ENCODE measurements at regions not wholly inside any gene's neighbourhood (a gene's known extent, or its start where the extent isn't known, plus 50 kb on each side); places are given as distances from the start of the nearest gene placed in this dataset.

GRCh38 chr13:108360139-108360538 is 90.6 kb downstream of the TNFSF13B start:
- peak; percentile 26 for DNase-seq (ENCODE audit: low read depth)

DNA sequence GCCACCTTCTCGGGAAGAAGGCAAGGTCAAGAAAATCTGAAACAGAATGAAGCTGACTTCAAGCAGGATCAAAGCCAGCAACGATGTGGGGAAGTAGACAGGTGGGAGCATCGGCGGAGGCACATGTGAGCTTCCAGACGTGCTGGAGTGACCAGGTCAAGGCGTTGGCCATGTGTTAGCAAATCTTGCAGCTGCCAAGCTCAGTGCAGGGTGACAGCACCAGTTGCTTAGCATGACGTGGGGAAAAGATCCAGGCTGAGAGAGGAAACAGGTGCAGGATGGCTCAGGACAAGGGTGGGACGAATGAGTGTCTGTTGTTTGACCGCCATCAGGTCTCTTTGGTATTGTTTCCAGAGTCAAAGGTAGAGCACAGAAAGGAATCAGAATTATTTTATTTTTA is 92.3 kb downstream of the TNFSF13B start:
- DNase-seq (ENCODE audit: low read depth): no peak

DNA sequence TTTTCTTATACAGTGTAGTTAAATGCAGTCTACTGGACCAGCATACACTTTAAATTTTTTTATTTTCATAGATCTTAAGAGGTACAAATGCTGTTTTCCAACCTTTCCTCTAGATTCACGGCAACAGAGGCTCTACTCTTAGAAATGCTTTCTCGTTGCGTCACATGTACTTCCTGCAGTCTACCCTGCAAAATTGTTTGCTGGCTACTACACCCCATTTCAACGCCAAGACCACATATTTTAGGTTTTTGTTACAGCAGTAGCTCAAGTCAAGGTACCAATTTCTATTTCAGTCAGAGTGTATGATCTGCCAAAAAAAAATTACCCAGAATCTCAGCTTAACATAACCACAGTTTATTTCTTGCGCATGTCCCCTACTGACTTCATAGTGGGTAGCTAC is 94.1 kb downstream of the TNFSF13B start:
- no peak for DNase-seq (ENCODE audit: low read depth)

- DNase-seq (ENCODE audit: low read depth): no peak
Measured at GRCh38 chr13:108365255-108365654, 95.7 kb downstream of the TNFSF13B start.

DNA sequence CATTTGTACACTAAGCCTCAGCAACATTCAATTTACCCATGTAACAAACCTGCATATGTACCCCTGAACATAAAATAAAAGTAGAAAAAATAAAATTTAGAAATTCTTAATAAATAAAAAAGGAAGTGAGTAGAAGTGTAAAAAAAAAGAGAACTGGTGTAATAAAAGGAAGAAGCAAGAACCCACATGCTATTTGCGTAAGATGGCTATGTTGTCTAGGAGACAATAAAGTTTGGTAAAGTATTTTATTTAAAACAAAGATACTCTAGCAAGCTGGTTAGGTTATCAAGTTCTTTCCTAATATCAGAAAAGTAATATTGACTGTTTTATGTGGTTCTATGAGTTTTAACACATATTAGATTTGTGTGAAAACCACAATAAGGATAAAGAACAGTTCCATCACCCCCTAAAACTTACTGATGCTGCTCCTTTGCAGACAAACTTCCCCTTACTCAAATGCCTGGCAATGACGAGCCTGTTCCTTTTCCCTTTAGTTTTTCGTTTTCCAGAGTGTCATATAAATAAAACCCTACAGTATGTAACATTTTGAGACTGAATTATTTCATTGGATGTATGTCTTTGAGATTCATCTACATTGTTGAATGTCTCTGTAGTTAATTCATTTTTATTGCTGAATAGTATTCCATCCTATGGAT is 98.9 kb downstream of the TNFSF13B start:
- no peak for DNase-seq (ENCODE audit: low read depth)

DNA sequence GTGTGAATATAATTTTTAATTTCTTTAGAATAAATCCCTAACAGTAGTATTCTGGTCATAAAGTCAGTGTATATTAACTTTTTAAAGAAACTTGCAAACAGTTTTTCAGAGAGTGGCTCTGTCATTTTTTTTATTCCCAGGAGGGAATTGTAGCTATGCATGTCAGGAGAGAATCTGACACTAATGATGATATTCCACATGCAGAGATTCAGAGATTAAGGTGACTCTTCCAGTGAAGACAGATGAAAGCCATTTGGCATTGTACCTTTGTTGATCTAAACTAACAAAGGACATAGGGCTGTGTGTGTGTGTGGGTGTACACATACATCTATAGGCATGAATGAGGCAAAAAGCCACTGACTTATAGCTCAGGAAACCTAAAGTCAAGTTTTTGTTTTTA is 99.9 kb downstream of the TNFSF13B start:
- DNase-seq (ENCODE audit: low read depth): no peak

DNA sequence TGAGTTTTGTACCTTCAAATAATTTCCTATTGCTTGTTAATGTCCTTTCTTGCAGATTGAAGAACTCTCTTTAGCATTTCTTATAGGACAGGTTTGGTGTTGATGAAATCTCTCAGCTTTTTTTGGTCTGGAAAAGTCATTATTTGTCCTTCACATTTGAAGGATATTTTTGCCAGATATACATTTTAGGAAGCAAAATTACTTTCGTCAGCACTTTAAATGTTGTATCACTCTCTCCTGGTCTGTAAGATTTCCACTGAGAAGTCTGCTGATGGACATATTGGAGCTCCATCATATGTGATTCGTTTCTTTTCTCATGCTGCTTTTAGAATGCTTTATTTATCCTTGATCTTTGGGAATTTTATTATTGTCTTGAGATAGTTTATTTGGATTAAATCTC is 105.5 kb downstream of the TNFSF13B start:
- no peak for DNase-seq (ENCODE audit: low read depth)

- no peak for DNase-seq (ENCODE audit: low read depth)
Measured at GRCh38 chr13:108375772-108376171, 106.3 kb downstream of the TNFSF13B start.

GRCh38 chr13:108376308-108376707 is 106.8 kb downstream of the TNFSF13B start:
- no peak for DNase-seq (ENCODE audit: low read depth)

GRCh38 chr13:108377646-108378206 is 108.2 kb downstream of the TNFSF13B start:
- DNase-seq (ENCODE audit: low read depth): no peak

GRCh38 chr13:108383667-108384066 is 114.1 kb downstream of the TNFSF13B start:
- DNase-seq (ENCODE audit: low read depth): no peak

DNA sequence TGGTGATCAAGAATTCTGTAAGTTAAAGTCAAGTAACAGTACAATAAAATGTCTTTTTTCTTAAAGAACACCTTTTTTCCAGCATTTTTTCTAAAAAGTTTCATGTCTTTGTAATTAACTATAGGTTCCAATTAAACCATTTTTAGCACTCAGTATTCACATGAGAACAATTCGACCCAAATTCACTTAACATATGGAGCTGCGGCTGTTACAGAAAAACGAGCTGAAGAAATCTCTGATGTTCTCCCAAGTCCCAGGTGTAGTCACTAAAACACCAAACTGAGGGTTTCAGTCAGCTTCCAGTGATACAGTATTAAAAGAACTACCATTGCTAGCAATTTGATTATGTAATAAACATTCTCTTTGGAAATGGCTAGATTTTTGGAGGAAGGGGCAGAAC is 117.6 kb downstream of the TNFSF13B start:
- DNase-seq (ENCODE audit: low read depth): no peak

DNA sequence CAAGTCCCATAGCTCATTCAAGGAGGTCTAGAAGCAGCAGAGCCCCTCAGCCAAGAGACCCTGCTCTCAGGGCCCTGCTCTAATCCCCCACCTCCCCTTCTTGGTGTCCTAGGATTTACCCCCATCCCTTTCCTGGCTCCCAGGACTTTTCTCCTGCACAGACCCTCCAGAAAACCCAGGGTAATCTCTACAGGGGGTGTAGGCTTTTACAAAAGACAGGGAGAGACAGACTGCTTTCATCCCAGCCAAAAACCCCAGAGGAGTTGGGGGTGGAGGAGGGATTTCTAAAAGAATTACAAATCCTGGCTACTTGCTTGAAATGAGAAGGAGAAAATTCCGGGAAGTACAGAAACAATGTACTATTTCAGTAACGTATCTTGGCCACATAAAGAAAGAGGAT is 133.3 kb downstream of the TNFSF13B start:
- DNase-seq (ENCODE audit: low read depth): no peak

- no peak for DNase-seq (ENCODE audit: low read depth)
Measured at GRCh38 chr13:108407495-108407894, 138.0 kb downstream of the TNFSF13B start.

- DNase-seq (ENCODE audit: low read depth): no peak
Measured at GRCh38 chr13:108408672-108409071, 139.2 kb downstream of the TNFSF13B start.

- no peak for DNase-seq (ENCODE audit: low read depth)
Measured at GRCh38 chr13:108409730-108410129, 140.2 kb downstream of the TNFSF13B start.

DNA sequence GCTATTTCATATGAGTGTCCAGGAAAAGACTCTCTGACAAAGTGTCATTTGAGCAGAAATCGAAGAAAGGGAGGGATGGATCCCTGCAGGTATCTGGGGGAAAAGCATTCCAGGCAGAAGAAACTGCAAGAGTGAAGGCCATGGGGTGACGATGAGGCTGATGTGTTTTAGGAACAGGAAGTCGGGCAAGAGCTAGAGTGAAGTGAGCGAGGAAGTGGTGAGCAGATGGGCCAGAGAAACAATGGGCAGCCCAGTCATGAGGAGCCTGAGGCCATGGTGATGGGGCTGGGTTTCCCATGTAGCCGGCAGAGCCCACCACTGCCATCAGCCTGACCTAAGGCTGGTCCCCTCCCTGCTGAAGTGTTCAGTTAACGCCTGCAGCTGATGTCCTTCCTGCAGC is 150.2 kb downstream of the TNFSF13B start:
- peak; percentile 7 for DNase-seq (ENCODE audit: low read depth)

DNA sequence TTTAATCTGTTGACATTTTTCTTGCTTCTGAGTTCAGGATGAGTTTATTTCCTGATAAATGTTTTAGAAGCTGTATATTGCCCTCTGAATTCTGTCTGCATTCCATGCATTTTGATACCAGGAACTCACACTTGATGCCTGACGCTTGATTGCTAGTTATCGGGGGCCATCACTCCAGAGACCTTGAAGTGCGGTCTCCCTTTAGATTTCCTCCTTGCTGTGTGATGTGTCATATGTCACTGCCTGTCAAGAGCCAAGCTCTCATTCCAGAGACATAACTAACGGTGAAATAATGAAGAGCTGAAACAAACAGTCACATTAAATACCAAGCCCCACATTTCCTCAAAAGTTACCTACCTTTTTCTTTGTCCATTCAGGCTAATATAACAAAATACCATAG is 155.5 kb downstream of the TNFSF13B start:
- DNase-seq (ENCODE audit: low read depth): no peak

DNA sequence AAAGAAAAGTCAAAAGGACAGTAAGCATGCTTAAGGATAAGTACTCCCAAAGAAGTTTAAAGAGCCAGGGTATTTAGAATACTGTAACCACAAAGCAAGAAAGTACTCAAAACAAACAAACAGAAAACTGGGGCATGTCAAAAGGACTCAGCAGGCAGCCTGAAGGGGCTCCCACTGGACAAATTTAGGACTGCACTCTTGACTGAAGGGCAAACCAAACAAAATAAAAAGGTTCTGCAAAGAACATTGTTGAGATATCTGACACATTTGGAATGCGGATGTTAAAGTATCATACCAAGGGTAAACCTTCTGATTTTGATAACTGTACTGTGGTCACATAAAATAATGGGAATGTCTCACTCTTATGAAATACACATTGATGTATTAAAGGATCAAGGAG is 157.4 kb downstream of the TNFSF13B start:
- DNase-seq (ENCODE audit: low read depth): no peak

- DNase-seq (ENCODE audit: low read depth): peak; percentile 53
Measured at GRCh38 chr13:108427355-108427754, 157.8 kb downstream of the TNFSF13B start.

GRCh38 chr13:108428691-108429090 is 159.2 kb downstream of the TNFSF13B start:
- DNase-seq (ENCODE audit: low read depth): no peak

GRCh38 chr13:108433976-108434755 is 164.6 kb downstream of the TNFSF13B start:
- DNase-seq (ENCODE audit: low read depth): peak; percentile 3

All from HT1080 (cell line).